Colonic mucosa (tissue), 4 donors: ENCODE measurements at regions not wholly inside any gene's neighbourhood (a gene's known extent, or its start where the extent isn't known, plus 50 kb on each side); places are given as distances from the start of the nearest gene placed in this dataset.

Source experiments
- DNase-seq: peaks from one replicate; pipeline ENCODE4 v3.0.0-alpha.2; 2020
- H3K27ac ChIP-seq: fragments of 200-600 bp; one replicate; pipeline ENCODE4 v1.8.0; 2021
- H3K27me3 ChIP-seq: fragments of 200-600 bp; one replicate; pipeline ENCODE4 v1.8.0; 2021
- H3K36me3 ChIP-seq: fragments of 200-600 bp; one replicate; pipeline ENCODE4 v1.8.0; 2021
- H3K4me1 ChIP-seq: fragments of 200-600 bp; one replicate; pipeline ENCODE4 v1.8.0; 2021; ENCODE audit warnings: mild to moderate bottlenecking
- H3K4me3 ChIP-seq: fragments of 200-600 bp; one replicate; pipeline ENCODE4 v1.8.0; 2021
- H3K9ac ChIP-seq, 2 donors: one replicate each; pipeline ENCODE4 v1.7.0; 2013; ENCODE audit warnings: control low read depth in 2 of 2, low read depth in 2 of 2, low read length in 2 of 2
- H3K9me3 ChIP-seq: fragments of 200-600 bp; one replicate; pipeline ENCODE4 v1.8.0; 2021
- intact Hi-C: fragments of 100-400 bp; cut with DNase I; formaldehyde crosslinking; loops from one replicate; pipeline ENCODE4 v1.14.1; 2022
- TF ChIP-seq, protein P1 (sequence below): fragments of 200-600 bp; IDR thresholded peaks from one replicate; pipeline ENCODE4 v1.8.0; 2022; ENCODE audit warnings: antibody characterized with exemption, mild to moderate bottlenecking
- donor health status: healthy.
- donor health status: DM: no; HTN: no; CAD: no.
- donor health status: DM: no; HTN: no; CAD: no.

DNA sequence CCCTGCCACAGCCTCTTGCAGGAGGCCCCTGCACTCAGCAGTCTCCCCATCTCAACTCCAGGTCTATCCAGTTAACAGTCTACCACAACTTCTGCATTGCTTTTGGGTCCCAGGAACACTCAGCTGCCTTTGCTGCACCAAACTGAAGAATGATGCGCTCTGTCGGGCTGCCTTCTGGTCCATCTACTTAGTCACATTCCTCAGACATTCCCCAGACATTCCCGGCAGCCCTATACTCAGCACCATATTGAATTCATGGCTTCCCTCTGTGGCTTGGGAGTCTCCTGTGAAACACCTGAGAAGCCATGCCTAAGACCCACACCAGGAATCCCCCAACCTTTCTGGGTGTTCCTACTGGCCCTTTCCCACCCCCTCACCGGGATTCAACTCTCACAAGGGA is 99.6 kb upstream of the COL21A1 start:
- no peaks in the 10 kb centered on the region for H3K36me3 ChIP-seq
- TF ChIP-seq, protein P1, sequence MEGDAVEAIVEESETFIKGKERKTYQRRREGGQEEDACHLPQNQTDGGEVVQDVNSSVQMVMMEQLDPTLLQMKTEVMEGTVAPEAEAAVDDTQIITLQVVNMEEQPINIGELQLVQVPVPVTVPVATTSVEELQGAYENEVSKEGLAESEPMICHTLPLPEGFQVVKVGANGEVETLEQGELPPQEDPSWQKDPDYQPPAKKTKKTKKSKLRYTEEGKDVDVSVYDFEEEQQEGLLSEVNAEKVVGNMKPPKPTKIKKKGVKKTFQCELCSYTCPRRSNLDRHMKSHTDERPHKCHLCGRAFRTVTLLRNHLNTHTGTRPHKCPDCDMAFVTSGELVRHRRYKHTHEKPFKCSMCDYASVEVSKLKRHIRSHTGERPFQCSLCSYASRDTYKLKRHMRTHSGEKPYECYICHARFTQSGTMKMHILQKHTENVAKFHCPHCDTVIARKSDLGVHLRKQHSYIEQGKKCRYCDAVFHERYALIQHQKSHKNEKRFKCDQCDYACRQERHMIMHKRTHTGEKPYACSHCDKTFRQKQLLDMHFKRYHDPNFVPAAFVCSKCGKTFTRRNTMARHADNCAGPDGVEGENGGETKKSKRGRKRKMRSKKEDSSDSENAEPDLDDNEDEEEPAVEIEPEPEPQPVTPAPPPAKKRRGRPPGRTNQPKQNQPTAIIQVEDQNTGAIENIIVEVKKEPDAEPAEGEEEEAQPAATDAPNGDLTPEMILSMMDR = no peak
- no peaks in the 10 kb centered on the region for H3K4me1 ChIP-seq
- no peaks in the 10 kb centered on the region for H3K9me3 ChIP-seq
- H3K9ac ChIP-seq = no peak overlapping the region
- no peak overlapping the region for H3K4me3 ChIP-seq
- H3K27ac ChIP-seq = no peak overlapping the region
- intact Hi-C loops = no loop called here
- H3K27me3 ChIP-seq = no peaks in the 10 kb centered on the region
- no peak for DNase-seq

GRCh38 chr6:56345376-56345995 is 98.1 kb upstream of the COL21A1 start:
- Histone ChIP-seq H3K9ac (no peak overlapping the region), H3K9me3 (no peaks in the 10 kb centered on the region), H3K4me1 (no peaks in the 10 kb centered on the region), H3K27me3 (no peaks in the 10 kb centered on the region), H3K36me3 (no peaks in the 10 kb centered on the region), H3K4me3 (no peak overlapping the region), H3K27ac (no peak overlapping the region)
- intact Hi-C loops = no loop called here
- DNase-seq = no peak
- TF ChIP-seq, protein P1 = no peak

GRCh38 chr6:56343295-56343694 is 95.9 kb upstream of the COL21A1 start:
- DNase-seq = no peak
- Histone ChIP-seq H3K9ac (no peak overlapping the region), H3K9me3 (no peaks in the 10 kb centered on the region), H3K4me1 (no peaks in the 10 kb centered on the region), H3K27ac (no peak overlapping the region), H3K4me3 (no peak overlapping the region), H3K27me3 (no peaks in the 10 kb centered on the region), H3K36me3 (no peaks in the 10 kb centered on the region)
- TF ChIP-seq, protein P1 = no peak
- intact Hi-C loops = no loop called here

- intact Hi-C loops = no loop called here
- no peak overlapping the region for H3K4me3 ChIP-seq
- no peak for DNase-seq
- H3K4me1 ChIP-seq = no peaks in the 10 kb centered on the region
- H3K27me3 ChIP-seq = no peaks in the 10 kb centered on the region
- H3K9me3 ChIP-seq = no peaks in the 10 kb centered on the region
- no peak overlapping the region for H3K9ac ChIP-seq
- H3K27ac ChIP-seq = no peak overlapping the region
- H3K36me3 ChIP-seq = no peaks in the 10 kb centered on the region
- TF ChIP-seq, protein P1 = no peak
These were observed 92.1 kb upstream of the COL21A1 start for GRCh38 chr6:56339524-56339923.

- Histone ChIP-seq H3K9ac (no peak overlapping the region), H3K36me3 (no peaks in the 10 kb centered on the region), H3K27me3 (no peaks in the 10 kb centered on the region), H3K4me1 (no peaks in the 10 kb centered on the region), H3K27ac (no peak overlapping the region), H3K9me3 (no peaks in the 10 kb centered on the region), H3K4me3 (no peak overlapping the region)
- intact Hi-C loops = no loop called here
- TF ChIP-seq, protein P1 = no peak
- DNase-seq = no peak
These were observed 88.3 kb upstream of the COL21A1 start for GRCh38 chr6:56335726-56336125.
